CD4-positive, alpha-beta T cell (primary cell): ENCODE measurements at regions not wholly inside any gene's neighbourhood (a gene's known extent, or its start where the extent isn't known, plus 50 kb on each side); places are given as distances from the start of the nearest gene placed in this dataset.

Experiments used
- ATAC-seq: fragments of 200-7000 bp; cut with Tn5 transposase; one replicate; pipeline ENCODE4 v1.10.0; 2022; ENCODE audit warnings: mild to moderate bottlenecking; ENCODE audit not compliant: poor library complexity
- CTCF ChIA-PET: fragments of 350-600 bp; sonication (Branson Sonifier 250); formaldehyde crosslinking; loops from one replicate; lab custom pipeline; 2021; ENCODE audit warnings: antibody characterized with exemption, inconsistent platforms; lab: Charles Lee
- POLR2A ChIA-PET: fragments of 350-600 bp; sonication (Branson Sonifier 250); formaldehyde crosslinking; loops from one replicate; lab custom pipeline; 2021; ENCODE audit warnings: antibody characterized with exemption, inconsistent platforms; lab: Charles Lee
- DNase-seq, 14 experiments: peaks; one replicate each; pipeline ENCODE4 v3.0.0-alpha.2; 2013 to 2020; ENCODE audit warnings: mixed read lengths in 2 of 14
- H3K27ac ChIP-seq, 2 donors: one replicate each; pipeline versions ENCODE4 v1.5.1 to v1.7.0; 2013; ENCODE audit warnings: low read length in 2 of 2, low read depth in 1 of 2, mild to moderate bottlenecking in 1 of 2
- H3K27me3 ChIP-seq, 2 experiments: 1 replicate in 1 of 2; 2 replicates in 1 of 2; pipeline versions ENCODE4 v1.6.1 to v1.7.0; 2013; ENCODE audit warnings: low read length in 2 of 2, control low read depth in 1 of 2, mild to moderate bottlenecking in 1 of 2, moderate library complexity in 1 of 2; ENCODE audit not compliant: insufficient read depth in 2 of 2, control insufficient read depth in 1 of 2
- H3K36me3 ChIP-seq: one replicate; pipeline ENCODE4 v1.6.1; 2013; ENCODE audit warnings: low read length, control low read depth; ENCODE audit not compliant: insufficient read depth
- H3K4me1 ChIP-seq: one replicate; pipeline ENCODE4 v1.6.1; 2013; ENCODE audit warnings: low read length, control low read depth; ENCODE audit not compliant: insufficient read depth
- H3K4me3 ChIP-seq: one replicate; pipeline ENCODE4 v1.5.1; 2013; ENCODE audit warnings: mild to moderate bottlenecking, low read length, moderate library complexity
- H3K9me3 ChIP-seq, 2 experiments: 1 replicate in 1 of 2; 2 replicates in 1 of 2; pipeline versions ENCODE4 v1.6.1 to v1.7.0; 2013; ENCODE audit warnings: low read length in 2 of 2, mild to moderate bottlenecking in 2 of 2, control low read depth in 1 of 2, moderate library complexity in 1 of 2; ENCODE audit not compliant: control insufficient read depth in 1 of 2, insufficient read depth in 1 of 2
- H3K27ac Mint-ChIP-seq: one replicate; pipeline ENCODE4 v1.8.0; 2020; ENCODE audit warnings: mixed read lengths
- H3K27me3 Mint-ChIP-seq: one replicate; pipeline ENCODE4 v1.8.0; 2021; ENCODE audit warnings: mixed read lengths
- H3K36me3 Mint-ChIP-seq: one replicate; pipeline ENCODE4 v1.8.0; 2021; ENCODE audit warnings: low read depth, mixed read lengths
- H3K4me1 Mint-ChIP-seq: one replicate; pipeline ENCODE4 v1.8.0; 2021; ENCODE audit warnings: low read depth, mixed read lengths
- H3K4me3 Mint-ChIP-seq: one replicate; pipeline ENCODE4 v1.8.0; 2020; ENCODE audit warnings: mild to moderate bottlenecking, mixed read lengths
- H3K9me3 Mint-ChIP-seq: one replicate; pipeline ENCODE4 v1.8.0; 2020; ENCODE audit warnings: mixed read lengths
- CTCF ChIP-seq: fragments of 200-600 bp; IDR thresholded peaks from one replicate; pipeline ENCODE4 v1.8.0; 2022; ENCODE audit warnings: antibody characterized with exemption, mild to moderate bottlenecking
- intact Hi-C, 2 experiments: fragments of 100-400 bp; cut with DNase I in 1 of 2; cut with micrococcal nuclease in 1 of 2; formaldehyde crosslinking; loops; one replicate each; pipeline versions ENCODE4 v1.15.1 to v1.9.0; 2023 to 2025; cut with DNase I, micrococcal nuclease

- ATAC-seq (no peak), DNase-seq (no peak)
- intact Hi-C loops: loop anchor here (5.0 to 10.0 kb wide), 2 partner anchors 92 to 95 kb away; partner anchors contain the start of gene ATL2 (in 1 of the 2)
- ChIA-PET POLR2A (no interaction called here), CTCF (interaction anchor here (1.5 kb wide), 1 partner anchor 151 kb away, joined by 11 read pairs; no protein-coding TSS in a partner anchor)
- no peak overlapping the region for H3K4me3 Mint-ChIP-seq
- no peaks in the 10 kb centered on the region for H3K4me1 ChIP-seq
- H3K4me3 ChIP-seq: no peak overlapping the region
- H3K27me3 ChIP-seq: no peaks in the 10 kb centered on the region
- H3K9me3 ChIP-seq: no peaks in the 10 kb centered on the region
- no peaks in the 10 kb centered on the region for H3K36me3 ChIP-seq
- H3K27ac ChIP-seq: no peak overlapping the region
- no peaks in the 10 kb centered on the region for H3K4me1 Mint-ChIP-seq
- no peak overlapping the region for H3K27ac Mint-ChIP-seq
- no peaks in the 10 kb centered on the region for H3K9me3 Mint-ChIP-seq
- H3K27me3 Mint-ChIP-seq: no peaks in the 10 kb centered on the region
- H3K36me3 Mint-ChIP-seq: no peaks in the 10 kb centered on the region
- no peak for TF ChIP-seq CTCF
Observed at GRCh38 chr2:38466876-38467767, 90.0 kb upstream of the ATL2 start.

GRCh38 chr2:38466409-38466808, 89.3 kb upstream of the ATL2 start:
- Histone ChIP-seq H3K36me3 (no peaks in the 10 kb centered on the region), H3K4me3 (no peak overlapping the region), H3K9me3 (no peaks in the 10 kb centered on the region), H3K27ac (no peak overlapping the region), H3K27me3 (no peaks in the 10 kb centered on the region), H3K4me1 (no peaks in the 10 kb centered on the region)
- no peaks in the 10 kb centered on the region for H3K27me3 Mint-ChIP-seq
- POLR2A ChIA-PET: no interaction called here
- ATAC-seq (no peak), DNase-seq (no peak)
- no peaks in the 10 kb centered on the region for H3K36me3 Mint-ChIP-seq
- no peaks in the 10 kb centered on the region for H3K4me1 Mint-ChIP-seq
- H3K4me3 Mint-ChIP-seq: no peak overlapping the region
- no peak overlapping the region for H3K27ac Mint-ChIP-seq
- no peaks in the 10 kb centered on the region for H3K9me3 Mint-ChIP-seq
- CTCF ChIA-PET: interaction anchor here (1.5 kb wide), 1 partner anchor 150 kb away, joined by 11 read pairs; no protein-coding TSS in a partner anchor
- TF ChIP-seq CTCF: no peak
- intact Hi-C loops: loop anchor here (5.0 to 10.0 kb wide), 2 partner anchors 92 to 94 kb away; partner anchors contain the start of gene ATL2 (in 1 of the 2)

GRCh38 chr2:38465789-38466127, 88.7 kb upstream of the ATL2 start:
- Histone ChIP-seq H3K4me1 (no peaks in the 10 kb centered on the region), H3K36me3 (no peaks in the 10 kb centered on the region), H3K4me3 (no peak overlapping the region), H3K27me3 (no peaks in the 10 kb centered on the region), H3K9me3 (no peaks in the 10 kb centered on the region), H3K27ac (no peak overlapping the region)
- POLR2A ChIA-PET: interaction anchor here (1.0 kb wide), 1 partner anchor 150 kb away, joined by 4 read pairs; no protein-coding TSS in a partner anchor
- intact Hi-C loops: loop anchor here (1.0 to 10.0 kb wide), 4 partner anchors 91 to 149 kb away; partner anchors contain the start of gene ATL2 (in 1 of the 2)
- no peak overlapping the region for H3K27ac Mint-ChIP-seq
- ATAC-seq (peak; percentile 54), DNase-seq (peak in 9 of 14 experiments; percentile 2 to 50 (median 14))
- peak; percentile 31 for TF ChIP-seq CTCF
- H3K4me3 Mint-ChIP-seq: no peak overlapping the region
- H3K27me3 Mint-ChIP-seq: no peaks in the 10 kb centered on the region
- H3K9me3 Mint-ChIP-seq: no peaks in the 10 kb centered on the region
- H3K4me1 Mint-ChIP-seq: no peaks in the 10 kb centered on the region
- CTCF ChIA-PET: interaction anchor here (0.6 to 1.5 kb wide), 3 partner anchors 72 to 150 kb away, joined by 4 to 11 read pairs (median 4); no protein-coding TSS in a partner anchor
- no peaks in the 10 kb centered on the region for H3K36me3 Mint-ChIP-seq
